ENCODE measurements at regions not wholly inside any gene's neighbourhood (a gene's known extent, or its start where the extent isn't known, plus 50 kb on each side); places are given as distances from the start of the nearest gene placed in this dataset.

- Histone ChIP-seq H3K4me1 (ENCODE audit: control insufficient read depth in 1 of 2, extremely low read depth in 1 of 2, insufficient read depth in 2 of 2, low read length in 2 of 2) (no peaks in the 10 kb centered on the region), H3K36me3 (ENCODE audit: control insufficient read depth in 2 of 2, extremely low read depth in 1 of 2, insufficient read depth in 1 of 2, low read length in 1 of 2) (no peaks in the 10 kb centered on the region), H3K4me3 (ENCODE audit: control insufficient read depth in 1 of 2, extremely low read depth in 1 of 2, low read length in 1 of 2) (no peak overlapping the region), H3K27me3 (replicated peaks in 1 of 2; ENCODE audit: control insufficient read depth in 2 of 2, extremely low read depth in 1 of 2, insufficient read depth in 2 of 2, low read length in 1 of 2) (no peaks in the 10 kb centered on the region), H3K27ac (ENCODE audit: low read length) (no peak overlapping the region), H3K9me3 (no peaks in the 10 kb centered on the region)
- no peak for DNase-seq
- ATAC-seq (replicated peaks in 1 of 4): no peak
- Mint-ChIP-seq H3K36me3 (no peaks in the 10 kb centered on the region), H3K4me3 (no peak overlapping the region), H3K27ac (no peak overlapping the region), H3K9me3 (peaks cover 0 to 19% (median 2%) of the 10 kb centered on the region in 3 donors), H3K27me3 (no peaks in the 10 kb centered on the region), H3K4me1 (no peaks in the 10 kb centered on the region)
- CTCF ChIA-PET: no interaction called here
- POLR2A ChIA-PET: no interaction called here
Observed at GRCh38 chrX:116897526-116897925, 434.8 kb upstream of the CT83 start.

GRCh38 chrX:116881961-116882360 lies 419.2 kb upstream of the CT83 start:
- Histone ChIP-seq H3K36me3 (ENCODE audit: control insufficient read depth in 2 of 2, extremely low read depth in 1 of 2, insufficient read depth in 1 of 2, low read length in 1 of 2) (no peaks in the 10 kb centered on the region), H3K9me3 (no peaks in the 10 kb centered on the region), H3K4me1 (ENCODE audit: control insufficient read depth in 1 of 2, extremely low read depth in 1 of 2, insufficient read depth in 2 of 2, low read length in 2 of 2) (no peaks in the 10 kb centered on the region), H3K4me3 (ENCODE audit: control insufficient read depth in 1 of 2, extremely low read depth in 1 of 2, low read length in 1 of 2) (no peak overlapping the region), H3K27ac (ENCODE audit: low read length) (no peak overlapping the region), H3K27me3 (replicated peaks in 1 of 2; ENCODE audit: control insufficient read depth in 2 of 2, extremely low read depth in 1 of 2, insufficient read depth in 2 of 2, low read length in 1 of 2) (no peaks in the 10 kb centered on the region)
- ATAC-seq (replicated peaks in 1 of 4): no peak
- peaks cover 0 to 4% of the 10 kb centered on the region in 2 donors for H3K27me3 Mint-ChIP-seq
- H3K36me3 Mint-ChIP-seq: no peaks in the 10 kb centered on the region
- DNase-seq: no peak
- WGBS (ENCODE audit: insufficient coverage): no CpG with 5 or more reads among the region's 1 CpG
- H3K4me1 Mint-ChIP-seq: no peaks in the 10 kb centered on the region
- CTCF ChIA-PET: no interaction called here
- no peak overlapping the region for H3K4me3 Mint-ChIP-seq
- H3K9me3 Mint-ChIP-seq: peaks cover 4 to 20% (median 5%) of the 10 kb centered on the region in 3 donors
- H3K27ac Mint-ChIP-seq: no peak overlapping the region
- POLR2A ChIA-PET: no interaction called here

- ChIA-PET POLR2A (no interaction called here), CTCF (no interaction called here)
- Mint-ChIP-seq H3K9me3 (peaks cover 0 to 2% (median 0%) of the 10 kb centered on the region in 3 donors), H3K36me3 (no peaks in the 10 kb centered on the region), H3K4me3 (no peak overlapping the region), H3K27me3 (no peaks in the 10 kb centered on the region), H3K4me1 (no peaks in the 10 kb centered on the region), H3K27ac (no peak overlapping the region)
- Histone ChIP-seq H3K27me3 (replicated peaks in 1 of 2; ENCODE audit: control insufficient read depth in 2 of 2, extremely low read depth in 1 of 2, insufficient read depth in 2 of 2, low read length in 1 of 2) (no peaks in the 10 kb centered on the region), H3K27ac (ENCODE audit: low read length) (no peak overlapping the region), H3K9me3 (no peaks in the 10 kb centered on the region), H3K4me1 (ENCODE audit: control insufficient read depth in 1 of 2, extremely low read depth in 1 of 2, insufficient read depth in 2 of 2, low read length in 2 of 2) (no peaks in the 10 kb centered on the region), H3K4me3 (ENCODE audit: control insufficient read depth in 1 of 2, extremely low read depth in 1 of 2, low read length in 1 of 2) (no peak overlapping the region), H3K36me3 (ENCODE audit: control insufficient read depth in 2 of 2, extremely low read depth in 1 of 2, insufficient read depth in 1 of 2, low read length in 1 of 2) (no peaks in the 10 kb centered on the region)
- WGBS (ENCODE audit: insufficient coverage): no CpG with 5 or more reads among the region's 3 CpGs
- DNase-seq (no peak), ATAC-seq (replicated peaks in 1 of 4) (no peak)
Observed at GRCh38 chrX:116873671-116874070, 410.9 kb upstream of the CT83 start.

GRCh38 chrX:116872931-116873330 lies 410.2 kb upstream of the CT83 start:
- Histone ChIP-seq H3K4me3 (ENCODE audit: control insufficient read depth in 1 of 2, extremely low read depth in 1 of 2, low read length in 1 of 2) (no peak overlapping the region), H3K4me1 (ENCODE audit: control insufficient read depth in 1 of 2, extremely low read depth in 1 of 2, insufficient read depth in 2 of 2, low read length in 2 of 2) (no peaks in the 10 kb centered on the region), H3K27ac (ENCODE audit: low read length) (no peak overlapping the region), H3K27me3 (replicated peaks in 1 of 2; ENCODE audit: control insufficient read depth in 2 of 2, extremely low read depth in 1 of 2, insufficient read depth in 2 of 2, low read length in 1 of 2) (no peaks in the 10 kb centered on the region), H3K9me3 (no peaks in the 10 kb centered on the region), H3K36me3 (ENCODE audit: control insufficient read depth in 2 of 2, extremely low read depth in 1 of 2, insufficient read depth in 1 of 2, low read length in 1 of 2) (no peaks in the 10 kb centered on the region)
- H3K4me3 Mint-ChIP-seq: no peak overlapping the region
- no peaks in the 10 kb centered on the region for H3K36me3 Mint-ChIP-seq
- ChIA-PET CTCF (no interaction called here), POLR2A (no interaction called here)
- no peaks in the 10 kb centered on the region for H3K27me3 Mint-ChIP-seq
- ATAC-seq (replicated peaks in 1 of 4) (no peak), DNase-seq (no peak)
- whole genome bisulfite sequencing (ENCODE audit: insufficient coverage): no CpG with 5 or more reads among the region's 1 CpG
- peaks cover 0 to 2% (median 0%) of the 10 kb centered on the region in 3 donors for H3K9me3 Mint-ChIP-seq
- H3K27ac Mint-ChIP-seq: no peak overlapping the region
- H3K4me1 Mint-ChIP-seq: no peaks in the 10 kb centered on the region

GRCh38 chrX:116863029-116863428 lies 400.3 kb upstream of the CT83 start:
- DNase-seq: no peak
- H3K36me3 ChIP-seq (ENCODE audit: control insufficient read depth in 2 of 2, extremely low read depth in 1 of 2, insufficient read depth in 1 of 2, low read length in 1 of 2): no peaks in the 10 kb centered on the region
- H3K27me3 Mint-ChIP-seq: no peaks in the 10 kb centered on the region
- ChIA-PET CTCF (no interaction called here), POLR2A (no interaction called here)
- no peaks in the 10 kb centered on the region for H3K36me3 Mint-ChIP-seq
- H3K4me3 Mint-ChIP-seq: no peak overlapping the region
- H3K9me3 ChIP-seq: no peaks in the 10 kb centered on the region
- no peak for ATAC-seq (replicated peaks in 1 of 4)
- H3K9me3 Mint-ChIP-seq: peaks cover 0 to 5% (median 0%) of the 10 kb centered on the region in 3 donors
- no peak overlapping the region for H3K4me3 ChIP-seq (ENCODE audit: control insufficient read depth in 1 of 2, extremely low read depth in 1 of 2, low read length in 1 of 2)
- H3K27ac Mint-ChIP-seq: no peak overlapping the region
- no peaks in the 10 kb centered on the region for H3K27me3 ChIP-seq (replicated peaks in 1 of 2; ENCODE audit: control insufficient read depth in 2 of 2, extremely low read depth in 1 of 2, insufficient read depth in 2 of 2, low read length in 1 of 2)
- no peaks in the 10 kb centered on the region for H3K4me1 Mint-ChIP-seq
- H3K4me1 ChIP-seq (ENCODE audit: control insufficient read depth in 1 of 2, extremely low read depth in 1 of 2, insufficient read depth in 2 of 2, low read length in 2 of 2): no peaks in the 10 kb centered on the region
- no CpG with 5 or more reads among the region's 4 CpGs for WGBS (ENCODE audit: insufficient coverage)
- H3K27ac ChIP-seq (ENCODE audit: low read length): no peak overlapping the region

GRCh38 chrX:116862340-116862739 lies 399.6 kb upstream of the CT83 start:
- Histone ChIP-seq H3K36me3 (ENCODE audit: control insufficient read depth in 2 of 2, extremely low read depth in 1 of 2, insufficient read depth in 1 of 2, low read length in 1 of 2) (no peaks in the 10 kb centered on the region), H3K27me3 (replicated peaks in 1 of 2; ENCODE audit: control insufficient read depth in 2 of 2, extremely low read depth in 1 of 2, insufficient read depth in 2 of 2, low read length in 1 of 2) (no peaks in the 10 kb centered on the region), H3K4me1 (ENCODE audit: control insufficient read depth in 1 of 2, extremely low read depth in 1 of 2, insufficient read depth in 2 of 2, low read length in 2 of 2) (no peaks in the 10 kb centered on the region), H3K9me3 (no peaks in the 10 kb centered on the region), H3K27ac (ENCODE audit: low read length) (no peak overlapping the region), H3K4me3 (ENCODE audit: control insufficient read depth in 1 of 2, extremely low read depth in 1 of 2, low read length in 1 of 2) (no peak overlapping the region)
- H3K9me3 Mint-ChIP-seq: peaks cover 0 to 5% (median 0%) of the 10 kb centered on the region in 3 donors
- DNase-seq (no peak), ATAC-seq (replicated peaks in 1 of 4) (no peak)
- no peaks in the 10 kb centered on the region for H3K36me3 Mint-ChIP-seq
- ChIA-PET CTCF (no interaction called here), POLR2A (no interaction called here)
- 45% methylated on average over 1 of the region's 1 CpG for WGBS (ENCODE audit: insufficient coverage)
- H3K27me3 Mint-ChIP-seq: no peaks in the 10 kb centered on the region
- H3K4me3 Mint-ChIP-seq: no peak overlapping the region
- no peak overlapping the region for H3K27ac Mint-ChIP-seq
- H3K4me1 Mint-ChIP-seq: no peaks in the 10 kb centered on the region

GRCh38 chrX:116841290-116841689 lies 378.5 kb upstream of the CT83 start:
- no peak overlapping the region for H3K27ac Mint-ChIP-seq
- H3K36me3 ChIP-seq (ENCODE audit: control insufficient read depth in 2 of 2, extremely low read depth in 1 of 2, insufficient read depth in 1 of 2, low read length in 1 of 2): no peaks in the 10 kb centered on the region
- ChIA-PET POLR2A (no interaction called here), CTCF (no interaction called here)
- no peaks in the 10 kb centered on the region for H3K9me3 ChIP-seq
- H3K27me3 ChIP-seq (replicated peaks in 1 of 2; ENCODE audit: control insufficient read depth in 2 of 2, extremely low read depth in 1 of 2, insufficient read depth in 2 of 2, low read length in 1 of 2): no peaks in the 10 kb centered on the region
- H3K4me1 ChIP-seq (ENCODE audit: control insufficient read depth in 1 of 2, extremely low read depth in 1 of 2, insufficient read depth in 2 of 2, low read length in 2 of 2): no peaks in the 10 kb centered on the region
- DNase-seq (no peak), ATAC-seq (replicated peaks in 1 of 4) (no peak)
- no peaks in the 10 kb centered on the region for H3K4me1 Mint-ChIP-seq
- WGBS (ENCODE audit: insufficient coverage): no CpG with 5 or more reads among the region's 3 CpGs
- peaks cover 0 to 9% of the 10 kb centered on the region in 2 donors for H3K27me3 Mint-ChIP-seq
- H3K27ac ChIP-seq (ENCODE audit: low read length): no peak overlapping the region
- H3K4me3 ChIP-seq (ENCODE audit: control insufficient read depth in 1 of 2, extremely low read depth in 1 of 2, low read length in 1 of 2): no peak overlapping the region
- no peak overlapping the region for H3K4me3 Mint-ChIP-seq
- no peaks in the 10 kb centered on the region for H3K36me3 Mint-ChIP-seq
- peaks cover 3 to 6% (median 3%) of the 10 kb centered on the region in 3 donors for H3K9me3 Mint-ChIP-seq

Data from T-cell (primary cell).